HG02981 (cell line): ENCODE measurements at regions not wholly inside any gene's neighbourhood (a gene's known extent, or its start where the extent isn't known, plus 50 kb on each side); places are given as distances from the start of the nearest gene placed in this dataset.
A peak's percentile ranks its signal among the peaks of the same experiment; 100 is the strongest.

ENCODE experiments used
- ATAC-seq: cut with Tn5 transposase; IDR thresholded peaks from one replicate; pipeline ENCODE4 v1.9.1; 2021; ENCODE audit warnings: mild to moderate bottlenecking, moderate library complexity; ENCODE audit not compliant: unreplicated experiment

GRCh38 chr5:168039566-168040248 is 251.7 kb upstream of the WWC1 start:
- no peak for ATAC-seq

- ATAC-seq, result no peak
These were observed 249.9 kb upstream of the WWC1 start for GRCh38 chr5:168041583-168041982.

- ATAC-seq, result no peak
These were observed 249.0 kb upstream of the WWC1 start for GRCh38 chr5:168042284-168043068.

- no peak for ATAC-seq
These were observed 245.3 kb upstream of the WWC1 start for GRCh38 chr5:168046163-168046562.

- ATAC-seq, result peak; percentile 57
These were observed 244.3 kb upstream of the WWC1 start for GRCh38 chr5:168047043-168047668.

GRCh38 chr5:168047669-168048111 is 243.8 kb upstream of the WWC1 start:
- no peak for ATAC-seq

GRCh38 chr5:168048486-168048885 is 243.0 kb upstream of the WWC1 start:
- no peak for ATAC-seq

GRCh38 chr5:168052686-168053085 is 238.8 kb upstream of the WWC1 start:
- ATAC-seq, result no peak

- no peak for ATAC-seq
These were observed 237.4 kb upstream of the WWC1 start for GRCh38 chr5:168054091-168054490.

GRCh38 chr5:168055141-168055683 is 236.2 kb upstream of the WWC1 start:
- ATAC-seq, result no peak

GRCh38 chr5:168055961-168056360 is 235.5 kb upstream of the WWC1 start:
- no peak for ATAC-seq

- no peak for ATAC-seq
These were observed 234.8 kb upstream of the WWC1 start for GRCh38 chr5:168056499-168057182.

- ATAC-seq, result no peak
These were observed 233.5 kb upstream of the WWC1 start for GRCh38 chr5:168057905-168058304.

GRCh38 chr5:168059131-168059530 is 232.3 kb upstream of the WWC1 start:
- ATAC-seq, result no peak

GRCh38 chr5:168062239-168062638 is 229.2 kb upstream of the WWC1 start:
- ATAC-seq, result no peak

- ATAC-seq, result no peak
These were observed 227.0 kb upstream of the WWC1 start for GRCh38 chr5:168064457-168064856.

GRCh38 chr5:168064933-168065622 is 226.4 kb upstream of the WWC1 start:
- no peak for ATAC-seq

- no peak for ATAC-seq
These were observed 224.8 kb upstream of the WWC1 start for GRCh38 chr5:168066536-168067208.

- ATAC-seq, result no peak
These were observed 220.7 kb upstream of the WWC1 start for GRCh38 chr5:168070761-168071160.

- no peak for ATAC-seq
These were observed 218.8 kb upstream of the WWC1 start for GRCh38 chr5:168072665-168073064.
